GM19025 (cell line): ENCODE measurements at regions not wholly inside any gene's neighbourhood (a gene's known extent, or its start where the extent isn't known, plus 50 kb on each side); places are given as distances from the start of the nearest gene placed in this dataset.
"Not testable (repeated sequence)": the region's sequence is repeated elsewhere in the genome, so short reads cannot be mapped to it uniquely, and the experiment has no call there.

ENCODE experiments used
- ATAC-seq: cut with Tn5 transposase; IDR thresholded peaks from one replicate; pipeline ENCODE4 v1.9.1; 2021; ENCODE audit warnings: mild to moderate bottlenecking, low read depth, moderate library complexity; ENCODE audit not compliant: unreplicated experiment

DNA sequence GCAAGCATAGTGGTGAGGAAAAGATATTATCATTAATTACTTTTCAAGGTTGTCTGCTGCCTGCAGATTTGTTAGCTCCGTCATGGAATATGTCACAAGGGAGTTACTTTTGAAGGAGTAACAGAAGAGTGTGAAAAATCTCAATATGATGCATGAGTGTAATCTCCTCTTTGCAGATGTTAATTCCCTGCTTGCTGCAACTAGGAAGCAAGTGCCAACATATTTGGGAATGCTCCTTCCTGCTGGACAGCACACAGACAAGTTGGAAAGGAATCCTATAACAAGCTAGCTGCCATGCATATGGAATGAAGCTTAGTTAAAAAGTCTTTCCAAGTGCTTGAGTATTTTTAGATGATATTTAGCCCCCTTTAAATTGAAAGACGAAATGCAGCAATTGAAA lies 2023.6 kb upstream of the CDH6 start:
- no peak for ATAC-seq

GRCh38 chr5:29162297-29162696 lies 2031.2 kb upstream of the CDH6 start:
- ATAC-seq, result no peak

DNA sequence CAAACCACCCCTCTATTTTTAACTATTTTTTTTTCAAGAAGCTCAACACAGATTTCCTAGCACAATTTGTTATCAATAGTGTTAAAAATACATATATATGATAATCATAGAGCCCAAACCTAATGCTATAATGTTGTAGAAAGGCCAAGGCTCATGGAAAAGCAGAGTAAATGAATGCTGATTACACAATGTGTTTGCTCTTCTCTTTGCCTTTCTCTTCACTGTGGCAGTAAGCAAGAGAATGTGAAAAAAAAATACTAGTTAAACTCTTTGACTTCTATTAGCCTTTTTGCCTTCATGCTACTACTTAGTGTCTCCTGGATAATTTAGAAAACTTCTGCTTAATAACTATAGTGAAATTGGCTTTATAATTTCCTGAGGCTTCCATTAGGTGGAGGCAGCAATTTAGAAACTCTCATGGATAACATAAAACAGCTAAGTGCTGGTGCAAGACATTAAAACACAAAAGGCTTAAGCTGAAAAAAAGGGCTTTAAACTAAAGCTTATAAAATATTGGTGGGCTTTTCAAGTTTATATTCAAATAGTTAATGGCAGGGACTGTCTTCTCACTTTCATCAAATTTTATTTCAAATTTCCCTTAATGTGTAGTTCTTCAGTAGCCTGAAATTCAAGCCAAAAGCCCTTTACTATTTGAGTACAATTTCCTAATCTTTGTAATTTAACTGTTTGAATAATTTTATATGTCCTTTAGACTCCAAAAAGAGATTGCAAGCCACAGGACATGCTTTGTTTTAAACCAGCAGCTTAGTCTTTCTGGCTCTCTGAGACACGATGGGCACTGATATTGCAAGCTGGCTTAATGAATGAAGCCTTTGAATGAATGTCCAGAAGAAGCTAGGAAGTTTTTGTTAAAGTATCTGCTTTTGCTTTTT lies 2031.8 kb upstream of the CDH6 start:
- no peak for ATAC-seq

DNA sequence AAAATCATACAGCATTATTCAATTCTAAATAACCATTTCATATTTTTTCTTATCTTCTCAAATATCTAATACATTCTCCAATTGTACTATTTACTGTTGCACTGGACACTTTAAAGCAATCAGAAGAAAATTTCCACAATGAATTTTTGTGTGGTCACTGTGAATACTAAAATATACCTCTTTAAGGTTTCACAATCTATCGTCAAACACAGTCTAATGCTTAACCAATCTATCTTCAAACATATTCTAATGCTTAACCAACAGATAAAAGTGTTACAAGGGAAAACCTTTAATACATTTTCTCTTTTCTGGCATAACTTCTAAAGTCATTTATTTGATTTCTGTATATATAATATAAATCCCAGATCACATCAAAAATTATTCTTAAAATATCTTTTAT lies 2035.5 kb upstream of the CDH6 start:
- ATAC-seq, result no peak

DNA sequence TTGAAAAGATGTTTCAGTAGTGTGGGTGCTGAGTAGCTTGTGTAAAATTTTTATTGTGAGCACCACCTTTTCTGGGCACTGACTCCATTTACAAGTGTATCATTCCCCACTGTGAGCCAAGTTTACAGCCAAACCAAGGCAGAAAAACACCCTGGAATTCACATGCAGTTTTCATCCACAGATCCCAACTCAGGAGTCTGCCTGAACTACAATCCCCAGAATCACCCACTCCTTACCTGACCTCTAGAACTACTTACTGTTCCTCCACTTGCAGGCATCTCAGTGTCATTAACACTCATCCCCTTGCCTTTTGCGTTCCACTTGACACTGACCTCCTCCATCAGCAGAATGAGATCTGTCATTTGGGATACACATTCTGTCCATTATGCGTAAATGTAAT lies 2042.6 kb upstream of the CDH6 start:
- ATAC-seq, result no peak

GRCh38 chr5:29148581-29148980 lies 2044.9 kb upstream of the CDH6 start:
- ATAC-seq, result no peak

- ATAC-seq, result no peak
Measured at GRCh38 chr5:29148073-29148472, 2045.4 kb upstream of the CDH6 start.

DNA sequence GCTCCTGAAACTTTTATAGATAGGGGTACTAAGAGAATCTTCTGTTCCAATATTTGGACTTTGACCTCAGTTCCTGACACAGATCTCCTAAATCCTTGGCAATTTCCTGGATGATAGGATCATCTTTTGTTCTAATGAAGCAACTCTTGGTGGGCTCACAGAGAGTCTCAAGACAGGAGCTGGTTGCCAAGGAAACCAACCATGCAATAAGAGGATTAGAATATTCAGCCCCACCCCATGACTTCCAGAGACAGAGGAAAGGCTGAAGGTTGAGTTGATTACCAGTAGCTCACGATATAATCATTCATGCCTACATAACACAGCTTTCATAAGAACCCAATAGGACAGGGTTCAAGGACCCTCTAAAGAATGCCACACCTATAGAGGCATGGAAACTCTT lies 2050.2 kb upstream of the CDH6 start:
- no peak for ATAC-seq

DNA sequence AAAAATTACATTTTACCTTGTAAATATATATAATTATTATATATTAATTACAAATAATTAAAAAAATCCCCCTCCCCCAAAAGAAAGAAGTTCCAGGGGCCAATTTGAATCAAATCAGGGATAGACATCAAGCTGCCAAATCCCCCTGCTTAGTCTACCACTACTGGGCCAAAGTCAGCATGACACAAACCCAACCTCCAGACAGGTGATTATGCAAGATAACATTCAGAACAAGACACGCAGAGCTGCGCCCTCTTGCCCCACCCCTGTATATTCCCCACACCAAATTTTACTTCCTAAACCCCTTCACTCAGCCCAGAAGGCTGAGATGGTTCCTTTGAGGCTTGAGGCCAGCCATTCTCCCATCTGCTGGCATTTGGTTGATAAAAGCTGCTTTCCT lies 2059.1 kb upstream of the CDH6 start:
- no peak for ATAC-seq

DNA sequence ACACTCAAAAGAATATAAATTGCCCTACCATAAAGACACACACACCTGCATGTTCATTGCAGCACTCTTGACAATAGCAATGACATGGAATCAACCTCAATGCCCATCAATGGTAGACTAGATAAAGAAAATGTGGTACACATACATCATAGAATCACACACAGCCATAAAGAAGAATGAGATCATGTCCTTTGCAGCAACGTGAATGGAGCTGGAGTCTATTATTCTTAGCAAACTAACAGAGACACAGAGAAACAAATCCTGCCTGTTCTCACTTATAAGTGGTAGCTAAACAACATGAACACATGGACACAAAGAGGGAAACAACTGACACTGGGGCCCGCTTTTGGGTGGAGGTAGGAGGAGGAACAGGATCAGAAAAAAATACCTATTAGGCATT lies 2062.2 kb upstream of the CDH6 start:
- ATAC-seq, result no peak

GRCh38 chr5:29130786-29131185 lies 2062.7 kb upstream of the CDH6 start:
- ATAC-seq, result no peak

GRCh38 chr5:29127524-29128156 lies 2065.8 kb upstream of the CDH6 start:
- not testable (repeated sequence) for ATAC-seq

- not testable (repeated sequence) for ATAC-seq
Measured at GRCh38 chr5:29126462-29126861, 2067.0 kb upstream of the CDH6 start.

DNA sequence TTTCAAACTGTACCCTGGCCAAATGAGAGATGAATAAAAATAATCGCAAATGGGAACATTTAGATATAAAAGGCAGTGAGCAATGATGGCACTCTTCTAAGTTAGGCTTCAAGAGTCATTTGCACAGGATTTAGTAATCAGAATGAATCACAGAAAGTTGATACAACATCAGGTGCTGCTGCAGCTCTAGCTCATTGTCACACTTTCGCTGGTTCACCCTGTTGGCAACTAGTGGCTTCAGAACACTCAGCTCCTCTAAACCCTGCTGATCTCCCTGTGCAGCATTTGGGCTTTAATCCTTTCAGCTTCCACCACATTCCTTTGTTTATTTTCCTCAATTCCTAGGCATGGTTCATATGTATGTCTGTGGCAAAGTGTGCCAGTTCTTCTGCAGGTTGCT lies 2071.2 kb upstream of the CDH6 start:
- no peak for ATAC-seq

- ATAC-seq, result no peak
Measured at GRCh38 chr5:29114331-29114768, 2076.0 kb upstream of the CDH9 start.

- no peak for ATAC-seq
Measured at GRCh38 chr5:29113516-29113915, 2075.1 kb upstream of the CDH9 start.

DNA sequence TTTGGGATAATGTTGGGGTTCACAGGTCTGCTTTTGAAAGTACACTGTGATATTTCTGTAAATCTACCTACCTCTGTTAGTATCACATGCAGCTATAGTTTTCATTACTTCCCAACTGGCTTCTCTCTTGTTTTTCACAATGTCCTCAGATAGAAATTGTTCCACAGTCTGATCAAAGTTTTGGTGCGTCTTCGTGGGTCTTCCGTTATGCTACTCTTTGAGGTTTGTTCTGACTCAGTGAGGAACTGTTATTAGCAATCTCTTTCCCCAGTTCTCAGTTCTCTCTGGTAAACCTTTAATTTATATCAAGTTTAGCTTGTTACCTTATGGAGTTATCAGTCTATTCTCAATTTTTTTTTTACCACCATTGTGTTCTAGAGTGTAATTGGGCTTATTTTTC lies 2061.2 kb upstream of the CDH9 start:
- ATAC-seq, result no peak

DNA sequence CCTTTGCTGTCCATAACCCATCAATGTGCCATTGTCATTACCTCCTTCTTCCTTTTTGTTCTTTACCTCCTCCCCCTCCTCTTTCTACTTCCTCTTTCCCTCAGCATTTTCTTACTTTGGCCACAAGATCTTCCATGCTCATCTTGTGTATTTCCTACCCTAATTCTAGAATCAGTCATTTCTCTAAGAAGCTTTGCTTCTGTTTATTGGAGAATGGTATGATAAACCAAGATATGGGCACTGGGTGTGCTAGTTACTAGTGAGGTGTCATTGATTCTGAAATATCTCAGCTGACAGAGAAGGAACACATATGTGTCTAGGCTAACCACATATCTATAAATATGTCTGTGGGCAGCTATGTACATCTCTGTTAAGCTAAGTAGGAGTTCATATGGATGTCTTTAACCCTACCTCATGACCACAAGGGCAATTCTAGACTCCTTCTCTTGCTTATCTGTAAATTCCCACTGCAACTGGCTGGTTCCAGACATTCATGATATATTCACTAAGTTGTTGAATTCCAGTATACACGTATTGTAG lies 2051.3 kb upstream of the CDH9 start:
- no peak for ATAC-seq

GRCh38 chr5:29085142-29085541 lies 2046.8 kb upstream of the CDH9 start:
- ATAC-seq, result no peak

DNA sequence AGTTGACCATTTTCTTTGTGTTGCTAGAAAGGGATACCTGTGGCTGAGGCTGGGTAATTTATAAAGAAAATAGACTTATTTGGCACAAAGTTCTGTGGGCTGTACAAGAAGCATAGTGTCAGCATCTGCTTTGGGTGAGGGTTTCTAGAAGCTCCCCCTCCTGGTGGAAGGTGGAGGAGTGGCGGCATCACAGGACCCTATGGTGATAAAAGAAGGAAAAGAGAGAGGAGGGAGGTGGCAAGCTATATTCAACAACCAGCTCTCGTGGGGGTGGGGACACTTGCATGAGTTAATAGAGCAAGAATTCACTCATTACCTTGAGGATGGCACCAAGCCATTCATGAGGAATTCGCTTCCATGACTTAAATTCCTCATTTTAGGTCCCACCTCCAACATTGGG lies 2041.4 kb upstream of the CDH9 start:
- no peak for ATAC-seq

GRCh38 chr5:29077451-29077850 lies 2039.1 kb upstream of the CDH9 start:
- no peak for ATAC-seq

DNA sequence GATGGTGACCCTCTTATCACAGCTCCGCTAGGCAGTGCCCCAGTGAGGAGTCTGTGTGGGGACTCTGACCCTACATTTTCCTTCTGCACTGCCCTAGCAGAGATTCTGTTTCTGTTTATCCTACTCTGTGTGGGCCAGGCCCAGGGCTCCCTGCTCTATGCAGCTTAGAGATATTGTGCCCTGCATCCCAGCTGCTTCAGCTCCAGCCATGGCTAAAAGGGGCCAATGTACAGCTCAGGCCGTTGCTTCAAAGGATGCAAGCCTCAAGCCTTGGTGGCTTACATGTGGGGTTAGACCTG lies 2030.7 kb upstream of the CDH9 start:
- no peak for ATAC-seq
